Sigmoid colon (tissue), 6 donors: ENCODE measurements at regions not wholly inside any gene's neighbourhood (a gene's known extent, or its start where the extent isn't known, plus 50 kb on each side); places are given as distances from the start of the nearest gene placed in this dataset.

ENCODE experiments used
- DNase-seq: peaks from one replicate; pipeline ENCODE4 v3.0.0-alpha.2; 2019
- H3K27ac ChIP-seq, 4 donors: fragments of 200-600 bp; sonication (generic); one replicate each; pipeline ENCODE4 v1.5.1; 2016 to 2019; ENCODE audit warnings: mild to moderate bottlenecking in 1 of 4
- H3K27me3 ChIP-seq, 3 donors: fragments of 200-600 bp; sonication (generic); one replicate each; pipeline ENCODE4 v1.5.1; 2019; ENCODE audit warnings: mild to moderate bottlenecking in 1 of 3
- H3K36me3 ChIP-seq, 4 donors: fragments of 200-600 bp; sonication (generic); one replicate each; pipeline ENCODE4 v1.5.1; 2016 to 2019
- H3K4me1 ChIP-seq, 4 donors: fragments of 200-600 bp; sonication (generic); one replicate each; pipeline ENCODE4 v1.5.1; 2017 to 2019
- H3K4me3 ChIP-seq, 4 donors: fragments of 200-600 bp; sonication (generic); one replicate each; pipeline ENCODE4 v1.5.1; 2017 to 2019; ENCODE audit warnings: mild to moderate bottlenecking in 2 of 4, moderate library complexity in 1 of 4
- H3K9me3 ChIP-seq, 4 donors: fragments of 200-600 bp in 3 of 4; sonication (generic) in 3 of 4; one replicate each; pipeline versions ENCODE4 v1.5.1 to v1.6.1; 2013 to 2019
- CTCF ChIP-seq, 4 experiments: fragments of 450-650 bp in 3 of 4; fragments of 200-600 bp in 1 of 4; IDR thresholded peaks; one replicate each; pipeline ENCODE4 v1.5.1; 2016 to 2019; ENCODE audit warnings: antibody characterized with exemption in 4 of 4, mild to moderate bottlenecking in 3 of 4, moderate library complexity in 2 of 4
- EP300 ChIP-seq, 4 donors: sonication (generic); formaldehyde crosslinking; IDR thresholded peaks; one replicate each; pipeline ENCODE4 v1.6.1; 2017; ENCODE audit warnings: antibody characterized with exemption in 4 of 4
- POLR2A ChIP-seq, 2 donors: fragments of 450-650 bp; IDR thresholded peaks; one replicate each; pipeline ENCODE4 v1.6.1; 2016; ENCODE audit warnings: antibody characterized with exemption in 2 of 2, mild to moderate bottlenecking in 2 of 2, moderate library complexity in 2 of 2
- POLR2AphosphoS5 ChIP-seq, 4 donors: sonication (generic); formaldehyde crosslinking; IDR thresholded peaks; one replicate each; pipeline ENCODE4 v1.6.1; 2017; ENCODE audit warnings: antibody characterized with exemption in 4 of 4
- WGBS, 2 donors: extraction: QIAGEN DNeasy Blood & Tissue Kit; methylation state at CpG; one replicate each; pipeline ENCODE4 v1.1.7; 2013; 5-methylcytosine and 5-hydroxymethylcytosine counted together
- intact Hi-C: fragments of 100-400 bp; cut with DNase I; formaldehyde crosslinking; loops from one replicate; pipeline ENCODE4 v1.15.1; 2023
- donor health status: healthy with polysubstance abuse.
- donor health status: healthy.

GRCh38 chr21:40938611-40939010 is 91.7 kb upstream of the DSCAM start:
- no peaks in the 10 kb centered on the region for H3K27me3 ChIP-seq
- no peaks in the 10 kb centered on the region for H3K9me3 ChIP-seq
- WGBS, 2 donors: 78 to 88% methylated on average over 4 of the region's 4 CpGs
- intact Hi-C loops: no loop called here
- no peaks in the 10 kb centered on the region for H3K4me1 ChIP-seq
- no peak overlapping the region for H3K27ac ChIP-seq
- no peak for TF ChIP-seq CTCF (IDR thresholded peaks at IDR 0.05)
- no peak for TF ChIP-seq EP300 (IDR thresholded peaks at IDR 0.05)
- TF ChIP-seq POLR2A (IDR thresholded peaks at IDR 0.05): no peak
- H3K36me3 ChIP-seq: no peaks in the 10 kb centered on the region
- no peak for DNase-seq
- no peak overlapping the region for H3K4me3 ChIP-seq

- DNase-seq: no peak
- TF ChIP-seq POLR2A (IDR thresholded peaks at IDR 0.05) (no peak), POLR2AphosphoS5 (IDR thresholded peaks at IDR 0.05) (no peak), EP300 (IDR thresholded peaks at IDR 0.05) (no peak), CTCF (IDR thresholded peaks at IDR 0.05) (no peak)
- Histone ChIP-seq H3K27ac (no peak overlapping the region), H3K4me1 (no peaks in the 10 kb centered on the region), H3K4me3 (no peak overlapping the region), H3K36me3 (no peaks in the 10 kb centered on the region), H3K9me3 (peaks cover 0 to 10% (median 0%) of the 10 kb centered on the region in 4 donors), H3K27me3 (no peaks in the 10 kb centered on the region)
- WGBS, 2 donors: 81% methylated on average over 3 of the region's 3 CpGs
- intact Hi-C loops: no loop called here
These were observed 100.8 kb upstream of the DSCAM start for GRCh38 chr21:40947713-40948112.

GRCh38 chr21:40950970-40951369 is 104.0 kb upstream of the DSCAM start:
- H3K27ac ChIP-seq: no peak overlapping the region
- H3K4me1 ChIP-seq: no peaks in the 10 kb centered on the region
- no peaks in the 10 kb centered on the region for H3K36me3 ChIP-seq
- H3K4me3 ChIP-seq: no peak overlapping the region
- DNase-seq: no peak
- TF ChIP-seq POLR2A (IDR thresholded peaks at IDR 0.05): no peak
- no peak for TF ChIP-seq POLR2AphosphoS5 (IDR thresholded peaks at IDR 0.05)
- TF ChIP-seq EP300 (IDR thresholded peaks at IDR 0.05): no peak
- TF ChIP-seq CTCF (IDR thresholded peaks at IDR 0.05): no peak
- intact Hi-C loops: no loop called here
- H3K9me3 ChIP-seq: no peaks in the 10 kb centered on the region
- no peaks in the 10 kb centered on the region for H3K27me3 ChIP-seq

- WGBS, 2 donors: 86 to 87% methylated on average over 6 of the region's 6 CpGs
- TF ChIP-seq EP300 (IDR thresholded peaks at IDR 0.05) (no peak), CTCF (IDR thresholded peaks at IDR 0.05) (no peak), POLR2A (IDR thresholded peaks at IDR 0.05) (no peak), POLR2AphosphoS5 (IDR thresholded peaks at IDR 0.05) (no peak)
- no peak for DNase-seq
These were observed 105.8 kb upstream of the DSCAM start for GRCh38 chr21:40952551-40953323.

GRCh38 chr21:40964691-40965090 is 117.7 kb upstream of the DSCAM start:
- Histone ChIP-seq H3K27ac (no peak overlapping the region), H3K9me3 (no peaks in the 10 kb centered on the region), H3K4me3 (no peak overlapping the region), H3K4me1 (no peaks in the 10 kb centered on the region), H3K36me3 (no peaks in the 10 kb centered on the region), H3K27me3 (no peaks in the 10 kb centered on the region)
- TF ChIP-seq EP300 (IDR thresholded peaks at IDR 0.05) (no peak), POLR2A (IDR thresholded peaks at IDR 0.05) (no peak), POLR2AphosphoS5 (IDR thresholded peaks at IDR 0.05) (no peak), CTCF (IDR thresholded peaks at IDR 0.05) (no peak)
- intact Hi-C loops: no loop called here
- 68 to 69% methylated on average over 2 of the region's 2 CpGs for WGBS, 2 donors
- DNase-seq: no peak

More at GRCh38 chr21:40952551-40953323, 105.8 kb upstream of the DSCAM start:
- Histone ChIP-seq H3K4me1 (no peaks in the 10 kb centered on the region), H3K27ac (no peak overlapping the region), H3K9me3 (no peaks in the 10 kb centered on the region), H3K4me3 (no peak overlapping the region), H3K36me3 (no peaks in the 10 kb centered on the region), H3K27me3 (no peaks in the 10 kb centered on the region)
- intact Hi-C loops: no loop called here
